ENCODE measurements at regions not wholly inside any gene's neighbourhood (a gene's known extent, or its start where the extent isn't known, plus 50 kb on each side); places are given as distances from the start of the nearest gene placed in this dataset.

DNA sequence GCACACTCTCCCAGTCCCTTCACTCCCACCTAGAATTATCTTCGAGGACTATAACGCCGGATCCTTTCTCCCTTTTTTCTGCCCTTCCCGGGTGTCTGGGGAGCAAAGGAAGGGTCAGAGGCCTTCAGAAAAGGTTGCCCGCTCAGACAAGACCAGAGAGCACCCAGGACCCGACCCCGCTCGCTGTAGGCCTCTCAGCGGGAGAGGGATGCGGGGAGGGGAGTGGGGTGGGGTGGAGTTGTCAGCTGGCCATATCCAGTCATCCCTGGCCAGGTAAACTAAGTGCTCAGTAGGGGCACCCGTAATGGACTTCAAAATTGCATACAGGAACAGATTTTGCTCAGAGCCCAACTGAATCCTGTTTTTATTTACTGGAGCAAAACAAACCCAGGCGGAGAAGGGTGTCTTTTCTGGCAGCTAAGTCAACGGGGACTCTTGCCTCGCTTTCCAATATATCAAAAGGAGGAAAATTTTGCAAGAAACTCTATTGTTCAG is 65.0 kb downstream of the NOL4 start:
- Mint-ChIP-seq H3K27me3 (ENCODE audit: low read depth) (peaks cover 17% of the 10 kb centered on the region), H3K4me3 (no peak overlapping the region), H3K9me3 (peaks cover 12% of the 10 kb centered on the region), H3K36me3 (ENCODE audit: insufficient read depth) (no peaks in the 10 kb centered on the region), H3K4me1 (ENCODE audit: low read depth) (no peaks in the 10 kb centered on the region)
- ATAC-seq (no peak), DNase-seq (no peak)

DNA sequence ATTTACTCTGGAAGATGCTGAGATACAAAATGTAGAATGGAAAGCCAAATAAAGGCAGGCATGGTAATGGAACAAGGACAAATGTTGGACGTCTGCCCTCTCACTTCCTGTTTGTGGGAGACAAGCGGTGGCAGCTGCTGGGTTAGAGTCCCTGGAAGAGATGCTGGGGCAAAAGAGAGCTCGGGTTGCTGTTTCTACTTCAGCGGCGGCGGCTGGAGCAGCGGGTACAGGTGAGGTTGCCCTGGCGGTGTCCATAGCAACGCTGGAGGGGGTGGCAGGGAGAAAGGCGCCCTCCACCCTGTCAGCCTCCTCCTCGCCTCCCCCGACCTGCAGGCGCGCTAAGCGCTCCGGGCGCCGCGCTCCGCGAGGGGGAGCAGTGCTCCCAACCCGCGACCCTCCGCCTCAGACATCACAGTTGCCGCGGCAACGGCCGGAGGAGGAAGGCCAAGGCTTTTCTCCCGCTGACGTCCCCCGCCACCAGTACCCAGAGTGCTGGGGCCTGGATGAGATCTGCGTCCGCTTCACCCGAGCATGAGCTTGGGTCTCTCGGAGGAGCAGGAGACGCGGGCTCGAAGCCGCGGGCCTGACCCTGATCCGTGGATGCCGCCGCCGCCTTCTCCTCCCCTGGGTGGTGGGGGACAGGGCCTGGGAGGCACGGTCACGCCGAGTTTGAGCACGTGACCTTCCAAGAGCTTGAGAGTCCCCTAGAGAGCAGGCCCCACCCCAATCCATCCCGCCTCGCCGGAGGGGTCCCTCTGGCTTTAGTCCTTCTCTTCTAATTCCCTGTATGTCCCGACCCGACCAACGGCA is 65.6 kb downstream of the NOL4 start:
- H3K9me3 Mint-ChIP-seq = peaks cover 12% of the 10 kb centered on the region
- H3K4me1 Mint-ChIP-seq (ENCODE audit: low read depth) = no peaks in the 10 kb centered on the region
- DNase-seq (no peak), ATAC-seq (peak in 1 of 2 donors; percentile 23)
- no peaks in the 10 kb centered on the region for H3K36me3 Mint-ChIP-seq (ENCODE audit: insufficient read depth)
- no peak overlapping the region for H3K4me3 Mint-ChIP-seq
- H3K27me3 Mint-ChIP-seq (ENCODE audit: low read depth) = peaks cover 17% of the 10 kb centered on the region

DNA sequence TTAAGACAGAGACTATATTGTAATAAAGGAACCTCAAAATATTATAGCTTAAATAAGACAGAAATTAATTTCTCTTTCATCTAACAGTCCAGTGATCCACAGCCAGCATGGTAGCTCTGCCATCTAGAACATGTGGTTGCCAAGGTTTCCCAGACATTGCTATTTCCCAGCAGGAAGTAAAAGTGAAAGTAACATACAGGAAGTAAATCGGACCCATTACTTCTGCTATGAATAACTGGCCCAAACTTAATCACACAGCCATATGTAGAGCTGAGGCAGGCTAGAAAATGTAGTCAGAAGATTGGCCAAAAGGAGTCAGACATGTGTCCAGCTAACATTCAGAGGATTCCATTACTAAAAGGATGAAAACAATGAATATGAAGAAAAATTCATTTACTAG is 71.0 kb downstream of the NOL4 start:
- no peak for ATAC-seq
- peaks cover 5% of the 10 kb centered on the region for H3K9me3 Mint-ChIP-seq
- H3K4me3 Mint-ChIP-seq = no peak overlapping the region
- H3K36me3 Mint-ChIP-seq (ENCODE audit: insufficient read depth) = no peaks in the 10 kb centered on the region
- DNase-seq = no peak
- peaks cover 6% of the 10 kb centered on the region for H3K27me3 Mint-ChIP-seq (ENCODE audit: low read depth)
- peaks cover 2% of the 10 kb centered on the region for H3K4me1 Mint-ChIP-seq (ENCODE audit: low read depth)

GRCh38 chr18:34131006-34131405 is 93.7 kb downstream of the NOL4 start:
- DNase-seq = no peak
- Mint-ChIP-seq H3K9me3 (peaks cover 3% of the 10 kb centered on the region), H3K4me3 (no peak overlapping the region), H3K4me1 (ENCODE audit: low read depth) (no peaks in the 10 kb centered on the region), H3K36me3 (ENCODE audit: insufficient read depth) (no peaks in the 10 kb centered on the region), H3K27me3 (ENCODE audit: low read depth) (no peaks in the 10 kb centered on the region)
- ATAC-seq = no peak

- Mint-ChIP-seq H3K4me1 (ENCODE audit: low read depth) (no peaks in the 10 kb centered on the region), H3K4me3 (no peak overlapping the region), H3K9me3 (no peaks in the 10 kb centered on the region), H3K27me3 (ENCODE audit: low read depth) (no peaks in the 10 kb centered on the region), H3K36me3 (ENCODE audit: insufficient read depth) (no peaks in the 10 kb centered on the region)
- ATAC-seq (no peak), DNase-seq (no peak)
Measured at GRCh38 chr18:34128436-34128835, 96.3 kb downstream of the NOL4 start.

DNA sequence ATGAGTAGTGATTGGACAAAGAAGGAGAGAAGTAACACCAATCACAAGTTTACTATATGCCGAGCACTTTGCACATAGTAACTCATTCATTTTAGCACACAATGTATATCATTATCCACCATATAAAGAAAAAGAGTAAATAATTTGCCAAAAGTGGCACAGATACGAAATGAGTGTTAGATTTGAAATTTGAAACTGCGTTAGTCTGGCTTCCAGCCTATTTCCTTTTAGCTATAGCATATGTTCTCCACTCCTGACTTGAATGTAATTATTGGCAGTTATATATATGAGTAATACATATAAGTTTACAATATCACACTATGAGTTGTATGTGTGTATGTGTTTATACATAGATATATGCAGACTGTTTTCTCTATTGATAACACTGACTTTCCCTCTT is 98.6 kb downstream of the NOL4 start:
- no peak for DNase-seq
- H3K4me1 Mint-ChIP-seq (ENCODE audit: low read depth) = no peaks in the 10 kb centered on the region
- no peak overlapping the region for H3K4me3 Mint-ChIP-seq
- H3K9me3 Mint-ChIP-seq = no peaks in the 10 kb centered on the region
- no peaks in the 10 kb centered on the region for H3K27me3 Mint-ChIP-seq (ENCODE audit: low read depth)
- no peak for ATAC-seq
- no peaks in the 10 kb centered on the region for H3K36me3 Mint-ChIP-seq (ENCODE audit: insufficient read depth)

- no peaks in the 10 kb centered on the region for H3K9me3 Mint-ChIP-seq
- no peaks in the 10 kb centered on the region for H3K4me1 Mint-ChIP-seq (ENCODE audit: low read depth)
- no peak for DNase-seq
- no peak for ATAC-seq
- H3K4me3 Mint-ChIP-seq = no peak overlapping the region
- H3K27me3 Mint-ChIP-seq (ENCODE audit: low read depth) = no peaks in the 10 kb centered on the region
- no peaks in the 10 kb centered on the region for H3K36me3 Mint-ChIP-seq (ENCODE audit: insufficient read depth)
Measured at GRCh38 chr18:34122724-34123334, 101.9 kb downstream of the NOL4 start.

GRCh38 chr18:34121200-34121721 is 103.5 kb downstream of the NOL4 start:
- DNase-seq = no peak
- no peaks in the 10 kb centered on the region for H3K4me1 Mint-ChIP-seq (ENCODE audit: low read depth)
- H3K4me3 Mint-ChIP-seq = no peak overlapping the region
- no peaks in the 10 kb centered on the region for H3K9me3 Mint-ChIP-seq
- H3K36me3 Mint-ChIP-seq (ENCODE audit: insufficient read depth) = no peaks in the 10 kb centered on the region
- H3K27me3 Mint-ChIP-seq (ENCODE audit: low read depth) = no peaks in the 10 kb centered on the region
- ATAC-seq = no peak

DNA sequence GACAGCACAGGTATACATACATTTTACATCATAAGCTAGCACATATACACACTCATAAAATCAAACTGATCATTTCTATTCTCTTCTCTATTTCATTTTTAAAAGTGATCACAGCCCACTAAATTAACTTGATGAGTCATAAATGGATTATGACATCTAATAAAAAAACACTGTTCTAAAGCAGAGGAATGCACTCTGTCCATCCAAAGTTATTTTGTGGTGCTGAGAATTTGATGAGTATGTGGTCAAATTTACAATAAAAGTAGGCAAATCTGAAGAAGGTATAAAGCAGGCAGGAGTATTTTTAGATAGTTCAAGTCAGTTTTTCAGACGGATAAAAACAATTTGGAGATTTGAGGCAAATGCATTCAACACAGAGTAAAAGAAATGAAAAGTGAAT is 104.4 kb downstream of the NOL4 start:
- H3K4me3 Mint-ChIP-seq = no peak overlapping the region
- H3K9me3 Mint-ChIP-seq = no peaks in the 10 kb centered on the region
- no peak for DNase-seq
- no peaks in the 10 kb centered on the region for H3K4me1 Mint-ChIP-seq (ENCODE audit: low read depth)
- H3K36me3 Mint-ChIP-seq (ENCODE audit: insufficient read depth) = no peaks in the 10 kb centered on the region
- no peaks in the 10 kb centered on the region for H3K27me3 Mint-ChIP-seq (ENCODE audit: low read depth)
- ATAC-seq = no peak

- Mint-ChIP-seq H3K36me3 (ENCODE audit: insufficient read depth) (no peaks in the 10 kb centered on the region), H3K27me3 (ENCODE audit: low read depth) (no peaks in the 10 kb centered on the region), H3K9me3 (no peaks in the 10 kb centered on the region), H3K4me3 (no peak overlapping the region), H3K4me1 (ENCODE audit: low read depth) (no peaks in the 10 kb centered on the region)
- DNase-seq (no peak), ATAC-seq (no peak)
Measured at GRCh38 chr18:34117319-34117718, 107.4 kb downstream of the NOL4 start.

DNA sequence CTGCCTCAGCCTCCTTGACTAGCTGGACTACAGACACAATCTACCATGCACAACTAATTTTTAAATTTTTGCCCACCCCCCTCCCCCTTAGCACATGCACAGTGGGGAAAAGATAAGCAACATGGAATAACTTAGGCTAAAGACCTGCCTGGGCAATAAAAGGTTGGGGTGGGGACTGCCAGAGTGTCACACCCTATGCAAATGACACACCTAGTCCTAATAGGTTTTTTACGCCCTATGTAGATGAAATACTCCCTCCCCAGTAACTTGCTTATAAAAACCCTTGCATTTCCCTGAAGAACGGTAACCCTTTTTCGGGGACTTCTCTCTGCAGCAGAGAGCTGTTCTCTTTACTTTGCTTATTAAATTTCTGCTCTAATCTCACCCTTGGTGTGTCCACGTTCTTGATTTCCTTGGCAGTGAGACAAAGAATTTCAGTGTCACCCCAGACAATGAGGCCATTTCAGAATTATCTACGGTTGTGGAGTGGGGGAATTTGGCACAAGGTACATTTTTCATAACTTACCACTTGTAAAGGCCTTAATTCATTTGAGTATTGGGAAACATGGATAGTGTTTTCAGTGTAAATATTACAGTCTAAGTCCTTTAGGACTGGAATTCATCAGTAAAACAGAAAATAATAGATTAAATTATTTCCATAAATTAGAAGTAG is 109.2 kb downstream of the NOL4 start:
- Mint-ChIP-seq H3K36me3 (ENCODE audit: insufficient read depth) (no peaks in the 10 kb centered on the region), H3K4me3 (no peak overlapping the region), H3K9me3 (no peaks in the 10 kb centered on the region), H3K4me1 (ENCODE audit: low read depth) (no peaks in the 10 kb centered on the region), H3K27me3 (ENCODE audit: low read depth) (no peaks in the 10 kb centered on the region)
- ATAC-seq (no peak), DNase-seq (no peak)

DNA sequence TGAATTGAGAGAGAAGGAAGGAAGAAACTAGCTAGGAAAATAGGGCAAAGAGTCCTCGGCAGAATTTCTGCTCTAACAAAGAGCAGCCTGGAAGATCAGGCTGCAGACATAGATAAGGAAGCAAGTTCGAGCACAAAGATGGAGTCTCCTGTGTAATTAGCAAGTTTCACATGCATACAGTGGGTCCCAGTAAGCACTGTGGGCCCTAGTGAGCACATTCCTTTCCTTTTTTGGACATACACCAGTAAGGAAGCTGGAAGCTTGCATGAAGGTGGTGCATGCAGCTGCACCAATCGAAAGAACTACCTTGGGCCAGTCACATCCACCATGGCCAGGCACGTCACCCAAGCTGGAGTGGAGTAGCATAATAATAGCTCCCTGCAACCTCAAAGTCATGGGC is 109.7 kb downstream of the NOL4 start:
- no peaks in the 10 kb centered on the region for H3K9me3 Mint-ChIP-seq

DNA sequence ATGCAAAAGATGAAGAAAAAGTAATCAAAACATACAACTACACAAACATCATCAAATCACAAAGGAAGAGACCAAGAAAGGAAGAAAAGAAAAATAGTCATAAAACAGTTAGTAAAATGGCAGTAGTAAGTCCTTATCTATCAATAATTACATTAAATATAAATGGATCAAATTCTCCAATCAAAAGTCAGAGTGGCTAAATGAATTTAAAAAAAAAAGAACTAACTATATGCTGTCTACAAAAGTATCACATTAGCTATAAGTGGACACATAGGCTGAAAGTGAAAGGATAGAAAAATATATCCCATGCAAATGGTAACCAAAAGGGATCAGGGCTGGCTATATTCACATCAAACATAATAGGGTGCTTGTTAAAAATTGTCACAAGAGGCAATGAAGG is 116.5 kb downstream of the NOL4 start:
- Mint-ChIP-seq H3K36me3 (ENCODE audit: insufficient read depth) (no peaks in the 10 kb centered on the region), H3K4me1 (ENCODE audit: low read depth) (no peaks in the 10 kb centered on the region), H3K4me3 (no peak overlapping the region), H3K27me3 (ENCODE audit: low read depth) (no peaks in the 10 kb centered on the region), H3K9me3 (peaks cover 18% of the 10 kb centered on the region)
- DNase-seq = no peak
- ATAC-seq = no peak

More for the DNA sequence above, 109.7 kb downstream of the NOL4 start:
- H3K36me3 Mint-ChIP-seq (ENCODE audit: insufficient read depth) = no peaks in the 10 kb centered on the region
- H3K27me3 Mint-ChIP-seq (ENCODE audit: low read depth) = no peaks in the 10 kb centered on the region
- no peak overlapping the region for H3K4me3 Mint-ChIP-seq
- no peaks in the 10 kb centered on the region for H3K4me1 Mint-ChIP-seq (ENCODE audit: low read depth)
- DNase-seq = no peak
- ATAC-seq = no peak

DNA sequence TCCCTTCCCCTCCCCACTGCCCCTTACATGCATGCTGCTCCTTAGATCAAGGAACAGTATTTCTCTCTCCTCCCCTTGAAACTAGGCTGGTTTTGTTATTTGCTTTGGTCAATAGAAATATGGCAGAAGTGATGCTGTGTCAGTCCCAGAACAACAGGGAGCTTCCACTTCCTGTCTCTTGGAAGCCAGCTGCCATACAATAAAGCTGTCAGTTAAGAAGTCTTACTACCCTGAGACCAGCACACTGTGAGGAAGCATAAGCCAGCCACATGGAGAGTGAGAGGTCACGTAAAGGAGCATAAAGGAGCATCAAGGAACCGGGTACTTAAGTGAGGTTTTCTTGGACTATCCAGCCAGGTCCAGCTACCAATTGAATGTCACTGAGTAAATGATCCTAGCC is 126.6 kb downstream of the NOL4 start:
- DNase-seq (no peak), ATAC-seq (no peak)
- no peaks in the 10 kb centered on the region for H3K9me3 Mint-ChIP-seq
- H3K4me3 Mint-ChIP-seq = no peak overlapping the region
- H3K36me3 Mint-ChIP-seq (ENCODE audit: insufficient read depth) = no peaks in the 10 kb centered on the region
- no peaks in the 10 kb centered on the region for H3K4me1 Mint-ChIP-seq (ENCODE audit: low read depth)
- no peaks in the 10 kb centered on the region for H3K27me3 Mint-ChIP-seq (ENCODE audit: low read depth)

Data from activated T-cell treated with anti-CD3 and anti-CD28 coated beads, Interleukin-2, amount 50 U/mL, for 4 hours (primary cell).